ENCODE measurements at regions not wholly inside any gene's neighbourhood (a gene's known extent, or its start where the extent isn't known, plus 50 kb on each side); places are given as distances from the start of the nearest gene placed in this dataset.

GRCh38 chr18:75574187-75574586, 146.7 kb upstream of the SMIM21 start:
- FAIRE-seq, result no peak

- FAIRE-seq, result no peak
Measured at GRCh38 chr18:75563150-75563549, 135.6 kb upstream of the SMIM21 start.

- no peak for FAIRE-seq
Measured at GRCh38 chr18:75562216-75562615, 134.7 kb upstream of the SMIM21 start.

GRCh38 chr18:75558790-75559189, 131.3 kb upstream of the SMIM21 start:
- no peak for FAIRE-seq

- FAIRE-seq, result no peak
Measured at GRCh38 chr18:75556841-75557240, 129.3 kb upstream of the SMIM21 start.

- no peak for FAIRE-seq
Measured at GRCh38 chr18:75554644-75555185, 127.2 kb upstream of the SMIM21 start.

GRCh38 chr18:75554176-75554575, 126.7 kb upstream of the SMIM21 start:
- no peak for FAIRE-seq

- FAIRE-seq, result no peak
Measured at GRCh38 chr18:75553021-75553420, 125.5 kb upstream of the SMIM21 start.

GRCh38 chr18:75551071-75551470, 123.6 kb upstream of the SMIM21 start:
- FAIRE-seq, result no peak

GRCh38 chr18:75548353-75548905, 120.9 kb upstream of the SMIM21 start:
- no peak for FAIRE-seq

- no peak for FAIRE-seq
Measured at GRCh38 chr18:75546964-75547363, 119.5 kb upstream of the SMIM21 start.

GRCh38 chr18:75545189-75545588, 117.7 kb upstream of the SMIM21 start:
- FAIRE-seq, result no peak

GRCh38 chr18:75544496-75544895, 117.0 kb upstream of the SMIM21 start:
- FAIRE-seq, result no peak

- FAIRE-seq, result no peak
Measured at GRCh38 chr18:75544051-75544481, 116.6 kb upstream of the SMIM21 start.

GRCh38 chr18:75538727-75539126, 111.2 kb upstream of the SMIM21 start:
- FAIRE-seq, result no peak

- no peak for FAIRE-seq
Measured at GRCh38 chr18:75533950-75534349, 106.4 kb upstream of the SMIM21 start.

GRCh38 chr18:75533209-75533608, 105.7 kb upstream of the SMIM21 start:
- no peak for FAIRE-seq

- FAIRE-seq, result no peak
Measured at GRCh38 chr18:75531851-75532459, 104.5 kb upstream of the SMIM21 start.

GRCh38 chr18:75531212-75531850, 103.8 kb upstream of the SMIM21 start:
- FAIRE-seq, result no peak

GRCh38 chr18:75530566-75531211, 103.2 kb upstream of the SMIM21 start:
- no peak for FAIRE-seq

GRCh38 chr18:75530118-75530517, 102.6 kb upstream of the SMIM21 start:
- FAIRE-seq, result no peak

GRCh38 chr18:75529394-75529793, 101.9 kb upstream of the SMIM21 start:
- no peak for FAIRE-seq

GRCh38 chr18:75527848-75528685, 100.6 kb upstream of the SMIM21 start:
- FAIRE-seq, result no peak
